Tibial nerve (tissue), 4 donors: ENCODE measurements at regions not wholly inside any gene's neighbourhood (a gene's known extent, or its start where the extent isn't known, plus 50 kb on each side); places are given as distances from the start of the nearest gene placed in this dataset.

Source experiments
- DNase-seq, 2 donors: peaks; one replicate each; pipeline ENCODE4 v3.0.0-alpha.2; 2019; ENCODE audit warnings: low spot score in 2 of 2
- H3K27ac ChIP-seq, 4 donors: fragments of 200-600 bp; sonication (generic) in 3 of 4; one replicate each; pipeline ENCODE4 v1.5.1; 2017 to 2019; ENCODE audit warnings: mild to moderate bottlenecking in 1 of 4
- H3K27me3 ChIP-seq, 2 donors: fragments of 200-600 bp; sonication (generic) in 1 of 2; one replicate each; pipeline versions ENCODE4 v1.5.1 to v1.6.0; 2017 to 2019
- H3K36me3 ChIP-seq, 3 donors: fragments of 200-600 bp; sonication (generic); one replicate each; pipeline ENCODE4 v1.5.1; 2018 to 2019
- H3K4me1 ChIP-seq, 4 donors: fragments of 200-600 bp; sonication (generic) in 3 of 4; one replicate each; pipeline ENCODE4 v1.5.1; 2017 to 2019
- H3K4me3 ChIP-seq, 4 donors: fragments of 200-600 bp; sonication (generic) in 3 of 4; one replicate each; pipeline ENCODE4 v1.5.1; 2017 to 2019; ENCODE audit warnings: mild to moderate bottlenecking in 1 of 4, moderate library complexity in 1 of 4
- H3K9me3 ChIP-seq, 4 donors: fragments of 200-600 bp; sonication (generic) in 3 of 4; one replicate each; pipeline ENCODE4 v1.5.1; 2017 to 2019
- EP300 ChIP-seq, 2 donors: sonication (generic); formaldehyde crosslinking; IDR thresholded peaks; one replicate each; pipeline ENCODE4 v1.6.1; 2017; ENCODE audit warnings: antibody characterized with exemption in 2 of 2, mild to moderate bottlenecking in 1 of 2
- POLR2A ChIP-seq, 2 donors: fragments of 450-650 bp; IDR thresholded peaks; one replicate each; pipeline ENCODE4 v1.6.1; 2017; ENCODE audit warnings: antibody characterized with exemption in 2 of 2, mild to moderate bottlenecking in 2 of 2, moderate library complexity in 2 of 2
- WGBS, 2 donors: methylation state at CpG; one replicate each; pipeline ENCODE4 v1.1.5; 2018; 5-methylcytosine and 5-hydroxymethylcytosine counted together
- TF ChIP-seq, protein P1 (sequence below), 5 experiments: fragments of 200-600 bp in 3 of 5; fragments of 450-650 bp in 2 of 5; sonication (generic) in 3 of 5; IDR thresholded peaks; one replicate each; pipeline ENCODE4 v1.5.1; 2016 to 2019; ENCODE audit warnings: antibody characterized with exemption in 5 of 5, mild to moderate bottlenecking in 3 of 5, moderate library complexity in 2 of 5

DNA sequence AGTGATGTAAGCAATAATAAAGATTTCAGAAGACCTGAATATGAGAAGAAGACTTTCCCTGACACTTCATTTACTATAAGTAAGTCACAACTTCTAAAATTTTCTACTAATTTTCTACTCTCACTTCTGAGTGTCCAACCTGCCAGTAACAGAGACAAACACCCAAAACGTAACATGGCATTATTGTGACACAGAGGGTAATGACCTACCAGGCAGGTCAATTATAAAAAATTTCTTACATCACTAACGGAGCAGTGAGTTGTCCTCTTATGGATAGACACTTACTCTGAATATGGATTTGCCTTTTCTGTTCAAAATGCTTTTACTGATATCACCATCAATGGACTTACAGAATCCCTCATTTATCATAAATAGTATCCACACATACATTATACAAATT is 405.9 kb upstream of the MAGEB16 start:
- Histone ChIP-seq H3K4me1 (no peaks in the 10 kb centered on the region), H3K36me3 (no peaks in the 10 kb centered on the region), H3K4me3 (no peak overlapping the region), H3K9me3 (no peaks in the 10 kb centered on the region), H3K27me3 (peaks cover 0 to 5% of the 10 kb centered on the region in 2 donors), H3K27ac (no peak overlapping the region)
- DNase-seq, result no peak
- WGBS, 2 donors, result 58 to 78% methylated on average over 2 of the region's 2 CpGs
- TF ChIP-seq, protein P1, sequence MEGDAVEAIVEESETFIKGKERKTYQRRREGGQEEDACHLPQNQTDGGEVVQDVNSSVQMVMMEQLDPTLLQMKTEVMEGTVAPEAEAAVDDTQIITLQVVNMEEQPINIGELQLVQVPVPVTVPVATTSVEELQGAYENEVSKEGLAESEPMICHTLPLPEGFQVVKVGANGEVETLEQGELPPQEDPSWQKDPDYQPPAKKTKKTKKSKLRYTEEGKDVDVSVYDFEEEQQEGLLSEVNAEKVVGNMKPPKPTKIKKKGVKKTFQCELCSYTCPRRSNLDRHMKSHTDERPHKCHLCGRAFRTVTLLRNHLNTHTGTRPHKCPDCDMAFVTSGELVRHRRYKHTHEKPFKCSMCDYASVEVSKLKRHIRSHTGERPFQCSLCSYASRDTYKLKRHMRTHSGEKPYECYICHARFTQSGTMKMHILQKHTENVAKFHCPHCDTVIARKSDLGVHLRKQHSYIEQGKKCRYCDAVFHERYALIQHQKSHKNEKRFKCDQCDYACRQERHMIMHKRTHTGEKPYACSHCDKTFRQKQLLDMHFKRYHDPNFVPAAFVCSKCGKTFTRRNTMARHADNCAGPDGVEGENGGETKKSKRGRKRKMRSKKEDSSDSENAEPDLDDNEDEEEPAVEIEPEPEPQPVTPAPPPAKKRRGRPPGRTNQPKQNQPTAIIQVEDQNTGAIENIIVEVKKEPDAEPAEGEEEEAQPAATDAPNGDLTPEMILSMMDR (IDR thresholded peaks at IDR 0.05), result no peak
- TF ChIP-seq POLR2A (IDR thresholded peaks at IDR 0.05) (no peak), EP300 (IDR thresholded peaks at IDR 0.05) (no peak)

DNA sequence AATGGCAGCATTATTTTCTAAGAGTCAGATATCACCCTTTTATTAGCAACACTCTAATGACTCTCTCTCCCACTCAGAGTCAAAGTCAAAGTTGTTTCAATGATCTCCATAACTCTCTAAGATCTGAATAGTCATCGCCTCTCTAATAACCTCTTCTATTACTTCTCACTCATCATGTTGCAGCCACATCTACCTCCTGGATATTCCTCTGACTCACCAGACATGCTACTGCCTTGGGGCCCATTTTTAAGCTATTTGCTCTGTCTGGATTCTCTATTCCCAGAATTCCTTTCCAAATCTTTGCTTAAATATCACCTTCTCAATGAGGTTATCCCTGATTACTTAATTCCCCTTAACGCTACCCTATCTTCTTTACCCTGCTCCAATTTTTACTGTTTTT is 391.8 kb upstream of the MAGEB16 start:
- H3K27ac ChIP-seq, result no peak overlapping the region
- no peak overlapping the region for H3K4me3 ChIP-seq
- H3K4me1 ChIP-seq, result no peaks in the 10 kb centered on the region
- DNase-seq, result no peak
- 88 to 93% methylated on average over 2 of the region's 2 CpGs for WGBS, 2 donors
- H3K36me3 ChIP-seq, result no peaks in the 10 kb centered on the region
- H3K27me3 ChIP-seq, result no peaks in the 10 kb centered on the region
- H3K9me3 ChIP-seq, result no peaks in the 10 kb centered on the region
- TF ChIP-seq EP300 (IDR thresholded peaks at IDR 0.05) (no peak), POLR2A (IDR thresholded peaks at IDR 0.05) (no peak)
- TF ChIP-seq, protein P1 (IDR thresholded peaks at IDR 0.05), result no peak

DNA sequence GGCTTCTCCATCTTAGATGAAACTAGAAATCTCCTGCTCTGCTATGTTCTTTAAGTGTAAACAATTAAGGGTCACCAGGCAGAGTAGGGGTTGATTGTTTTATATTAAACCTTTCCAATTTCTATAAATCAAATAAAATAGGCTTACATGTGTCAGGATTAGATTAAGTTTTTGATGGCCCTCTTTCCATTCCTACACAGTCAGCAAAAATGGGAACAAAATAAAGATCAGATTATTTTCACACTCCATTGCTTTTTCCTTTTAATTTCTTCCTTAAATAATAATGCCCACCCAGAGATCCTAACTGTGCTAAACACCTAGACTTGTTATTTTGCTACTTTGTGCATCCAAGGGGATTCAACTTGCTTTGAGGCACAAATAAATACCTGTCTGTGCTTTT is 381.4 kb upstream of the MAGEB16 start:
- H3K36me3 ChIP-seq, result no peaks in the 10 kb centered on the region
- no peaks in the 10 kb centered on the region for H3K27me3 ChIP-seq
- no peak overlapping the region for H3K27ac ChIP-seq
- no peaks in the 10 kb centered on the region for H3K4me1 ChIP-seq
- no peak overlapping the region for H3K4me3 ChIP-seq
- DNase-seq, result no peak
- no peaks in the 10 kb centered on the region for H3K9me3 ChIP-seq
- TF ChIP-seq POLR2A (IDR thresholded peaks at IDR 0.05) (no peak), EP300 (IDR thresholded peaks at IDR 0.05) (no peak)
- TF ChIP-seq, protein P1 (IDR thresholded peaks at IDR 0.05), result no peak

DNA sequence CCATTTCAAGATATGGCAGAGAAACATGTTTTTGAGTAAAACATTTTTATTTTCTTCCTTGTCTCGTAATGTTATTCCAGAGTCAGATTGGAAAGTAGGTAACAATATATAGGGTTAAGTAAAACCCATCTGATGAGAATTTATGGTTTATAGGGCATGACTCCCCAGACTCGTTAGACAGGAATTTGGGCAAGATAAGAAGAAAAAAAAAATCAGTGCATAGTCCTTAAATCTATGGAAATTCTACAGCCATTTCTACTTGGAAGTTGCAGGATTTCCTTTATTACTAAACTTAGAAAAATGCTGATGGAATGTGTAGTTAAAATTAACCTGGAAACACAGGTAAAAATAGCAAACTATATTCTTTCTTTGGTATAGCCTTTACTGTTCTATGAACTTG is 366.1 kb upstream of the MAGEB16 start:
- no peak overlapping the region for H3K4me3 ChIP-seq
- no peaks in the 10 kb centered on the region for H3K27me3 ChIP-seq
- H3K9me3 ChIP-seq, result no peaks in the 10 kb centered on the region
- no peaks in the 10 kb centered on the region for H3K4me1 ChIP-seq
- WGBS, 2 donors, result 67 to 73% methylated on average over 2 of the region's 2 CpGs
- H3K27ac ChIP-seq, result no peak overlapping the region
- TF ChIP-seq POLR2A (IDR thresholded peaks at IDR 0.05) (no peak), EP300 (IDR thresholded peaks at IDR 0.05) (no peak)
- TF ChIP-seq, protein P1 (IDR thresholded peaks at IDR 0.05), result no peak
- no peak for DNase-seq
- H3K36me3 ChIP-seq, result no peaks in the 10 kb centered on the region

DNA sequence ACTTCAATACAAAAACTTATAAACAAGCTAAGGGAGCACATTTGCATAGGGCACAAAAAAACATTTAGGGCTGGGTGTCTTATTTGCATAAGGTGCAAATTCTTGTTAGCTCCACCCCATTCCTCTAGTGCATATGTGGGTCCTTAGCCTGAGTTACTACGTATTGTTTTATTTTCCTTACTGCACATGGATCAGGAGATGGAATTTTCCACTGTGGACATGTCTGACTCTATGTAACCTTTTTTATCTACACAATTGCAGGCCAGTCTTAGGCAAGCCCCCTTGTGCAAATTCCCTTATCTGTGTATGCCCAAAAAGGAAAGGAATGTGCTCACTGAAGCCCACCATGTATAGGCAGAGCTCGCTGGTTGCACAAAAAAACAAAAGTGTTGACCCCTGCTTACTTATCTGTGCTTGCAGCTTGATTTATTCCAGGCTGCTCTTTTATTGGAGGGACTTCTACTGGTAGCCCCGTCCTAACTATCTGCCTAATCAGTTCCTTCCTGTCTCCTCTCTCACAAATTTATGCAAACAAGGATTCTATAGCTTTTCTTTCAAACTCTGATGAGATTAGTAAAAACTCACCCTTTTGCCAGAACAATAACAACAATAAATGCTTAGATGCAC is 359.0 kb upstream of the MAGEB16 start:
- Histone ChIP-seq H3K27ac (no peak overlapping the region), H3K4me1 (no peaks in the 10 kb centered on the region), H3K36me3 (no peaks in the 10 kb centered on the region), H3K9me3 (no peaks in the 10 kb centered on the region), H3K4me3 (no peak overlapping the region), H3K27me3 (no peaks in the 10 kb centered on the region)
- WGBS, 2 donors, result 52 to 59% methylated on average over 3 of the region's 3 CpGs
- no peak for DNase-seq
- TF ChIP-seq POLR2A (IDR thresholded peaks at IDR 0.05), result no peak
- TF ChIP-seq EP300 (IDR thresholded peaks at IDR 0.05), result no peak
- TF ChIP-seq, protein P1 (IDR thresholded peaks at IDR 0.05), result no peak
